ENCODE measurements at regions not wholly inside any gene's neighbourhood (a gene's known extent, or its start where the extent isn't known, plus 50 kb on each side); places are given as distances from the start of the nearest gene placed in this dataset.
A peak's percentile ranks its signal among the peaks of the same experiment; 100 is the strongest.

GRCh38 chr15:39108021-39108420 is 472.9 kb upstream of the THBS1 start:
- DNase-seq (ENCODE audit: low read depth in 4 of 4, low spot score in 1 of 4) = no peak

GRCh38 chr15:39110336-39110735 is 470.5 kb upstream of the THBS1 start:
- DNase-seq (ENCODE audit: low read depth in 4 of 4, low spot score in 1 of 4) = no peak

GRCh38 chr15:39110746-39111145 is 470.1 kb upstream of the THBS1 start:
- DNase-seq (ENCODE audit: low read depth in 4 of 4, low spot score in 1 of 4) = no peak

GRCh38 chr15:39113741-39114140 is 467.1 kb upstream of the THBS1 start:
- DNase-seq (ENCODE audit: low read depth in 4 of 4, low spot score in 1 of 4) = no peak

- no peak for DNase-seq (ENCODE audit: low read depth in 4 of 4, low spot score in 1 of 4)
Measured at GRCh38 chr15:39114690-39115378, 466.0 kb upstream of the THBS1 start.

DNA sequence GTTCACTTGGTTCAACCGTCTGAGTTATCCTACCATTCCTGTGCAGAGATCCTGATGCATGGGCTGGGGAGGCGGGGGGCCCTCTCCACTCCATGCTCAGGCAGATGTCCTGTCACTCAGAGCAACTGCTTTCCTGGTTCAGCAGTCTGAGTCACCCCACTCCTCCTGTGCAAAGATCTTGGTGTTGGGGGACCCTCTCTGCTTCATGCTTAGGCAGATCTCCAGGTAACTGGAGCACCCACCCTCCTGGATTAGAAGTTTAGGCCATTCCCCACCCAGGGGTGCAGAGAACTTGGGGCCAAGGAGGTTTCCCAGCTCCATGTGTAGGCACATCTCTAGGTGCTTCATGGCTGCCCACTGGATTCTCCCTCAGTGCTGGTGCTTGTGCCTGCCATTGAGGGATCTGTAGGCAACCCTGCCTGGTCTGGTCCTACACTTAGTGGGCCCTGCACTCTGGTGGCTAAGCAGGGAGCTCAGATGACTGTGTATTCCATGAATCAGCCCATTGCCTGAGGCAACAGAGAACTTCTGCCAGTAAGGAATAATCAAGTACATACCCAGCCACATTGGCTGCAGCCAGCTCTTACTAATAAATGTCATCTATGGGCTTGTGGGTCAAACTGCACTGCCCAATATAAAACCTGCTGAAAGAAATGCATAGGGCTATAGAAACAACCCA is 465.4 kb upstream of the THBS1 start:
- no peak for DNase-seq (ENCODE audit: low read depth in 4 of 4, low spot score in 1 of 4)

DNA sequence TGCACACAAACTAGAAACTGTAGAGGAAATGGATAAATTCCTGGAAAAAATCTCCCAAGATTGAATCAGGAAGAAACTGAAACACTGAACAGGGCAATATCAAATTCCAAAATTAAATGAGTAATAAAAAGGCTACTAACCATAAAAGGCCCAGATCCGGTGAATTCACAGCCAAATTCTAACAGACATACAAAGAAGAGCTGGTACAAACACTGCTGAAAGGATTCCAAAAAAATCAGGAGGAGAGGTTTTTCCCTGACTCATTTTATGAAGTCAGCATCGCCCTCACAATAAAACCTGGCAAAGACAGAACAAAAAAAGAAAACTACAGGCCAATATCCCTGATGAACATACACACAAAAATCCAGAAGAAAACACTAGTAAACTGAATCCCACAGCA is 462.4 kb upstream of the THBS1 start:
- no peak for DNase-seq (ENCODE audit: low read depth in 4 of 4, low spot score in 1 of 4)

- DNase-seq (ENCODE audit: low read depth in 4 of 4, low spot score in 1 of 4) = no peak
Measured at GRCh38 chr15:39124155-39124552, 456.7 kb upstream of the THBS1 start.

- DNase-seq (ENCODE audit: low read depth in 4 of 4, low spot score in 1 of 4) = no peak
Measured at GRCh38 chr15:39124553-39125171, 456.2 kb upstream of the THBS1 start.

GRCh38 chr15:39125226-39125625 is 455.7 kb upstream of the THBS1 start:
- no peak for DNase-seq (ENCODE audit: low read depth in 4 of 4, low spot score in 1 of 4)

DNA sequence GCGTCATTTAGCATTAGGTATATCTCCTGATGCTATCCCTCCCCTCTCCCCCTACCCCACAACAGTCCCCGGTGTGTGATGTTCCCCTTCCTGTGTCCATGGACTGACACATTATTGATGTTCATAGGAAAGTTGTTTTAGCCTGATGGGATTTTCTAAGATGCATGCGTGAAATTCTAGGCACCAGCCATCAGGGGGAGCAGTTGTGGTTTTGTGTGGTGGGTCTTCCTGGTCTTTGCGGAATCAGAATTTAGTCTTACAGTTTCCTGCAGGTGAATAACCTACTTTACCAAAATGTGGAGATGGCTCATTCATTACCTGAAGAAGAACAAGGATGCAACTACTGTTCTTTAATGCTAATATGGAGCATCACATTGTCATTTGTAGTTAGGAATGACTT is 455.0 kb upstream of the THBS1 start:
- DNase-seq (ENCODE audit: low read depth in 4 of 4, low spot score in 1 of 4) = peak in 1 of 4 experiments; percentile 4

- no peak for DNase-seq (ENCODE audit: low read depth in 4 of 4, low spot score in 1 of 4)
Measured at GRCh38 chr15:39127151-39127790, 453.6 kb upstream of the THBS1 start.

DNA sequence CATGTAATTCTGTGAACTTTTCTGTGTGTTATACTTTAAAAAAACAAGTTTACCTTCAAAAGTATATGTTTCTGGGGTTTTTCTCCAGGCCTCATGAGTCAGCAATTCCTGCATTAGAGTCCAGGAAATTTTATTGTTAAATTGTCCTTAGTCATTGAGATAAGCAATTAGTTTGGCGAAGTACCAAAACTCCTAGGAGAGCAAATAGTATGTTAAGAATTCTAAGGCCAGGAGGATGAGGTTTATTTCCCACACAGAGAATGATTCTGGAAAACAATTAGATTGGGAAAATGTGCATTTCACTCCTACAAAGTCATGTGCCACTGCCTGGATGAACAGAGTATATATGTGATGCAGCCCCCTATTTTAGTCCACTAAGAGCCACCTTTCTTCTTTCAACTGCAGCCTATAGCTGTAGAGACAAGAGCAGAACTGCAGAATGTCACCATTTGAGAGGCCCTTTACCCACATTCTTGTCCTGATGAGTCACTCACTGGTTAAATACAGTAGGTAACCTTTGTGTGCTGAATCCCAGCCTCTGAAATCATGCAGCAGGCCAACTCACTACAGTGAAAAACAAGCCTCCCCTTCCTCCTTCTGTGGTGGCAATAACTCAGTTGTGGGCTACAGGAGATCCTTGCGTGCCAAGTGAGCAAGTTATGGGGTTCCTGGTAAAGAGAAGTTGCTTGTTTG is 452.8 kb upstream of the THBS1 start:
- no peak for DNase-seq (ENCODE audit: low read depth in 4 of 4, low spot score in 1 of 4)

DNA sequence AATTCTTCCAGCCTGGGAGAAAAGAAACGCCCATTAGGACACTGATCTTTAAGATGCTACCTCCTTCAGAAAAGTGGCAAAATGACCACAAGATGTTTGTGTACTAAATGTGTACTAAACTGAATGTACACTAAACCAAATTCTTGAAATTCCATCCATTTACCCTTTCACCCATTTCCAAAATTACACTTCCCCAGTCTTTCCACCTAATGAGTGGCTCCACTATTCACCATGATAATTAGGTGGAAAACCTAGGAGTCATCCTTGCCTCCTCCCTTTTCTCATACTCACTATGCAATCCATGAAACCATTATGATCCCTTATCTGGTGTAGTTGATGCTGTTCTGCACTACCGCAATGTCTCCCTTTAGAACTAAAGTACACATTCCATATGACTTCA is 452.1 kb upstream of the THBS1 start:
- DNase-seq (ENCODE audit: low read depth in 4 of 4, low spot score in 1 of 4) = no peak

GRCh38 chr15:39130556-39131379 is 450.1 kb upstream of the THBS1 start:
- no peak for DNase-seq (ENCODE audit: low read depth in 4 of 4, low spot score in 1 of 4)

DNA sequence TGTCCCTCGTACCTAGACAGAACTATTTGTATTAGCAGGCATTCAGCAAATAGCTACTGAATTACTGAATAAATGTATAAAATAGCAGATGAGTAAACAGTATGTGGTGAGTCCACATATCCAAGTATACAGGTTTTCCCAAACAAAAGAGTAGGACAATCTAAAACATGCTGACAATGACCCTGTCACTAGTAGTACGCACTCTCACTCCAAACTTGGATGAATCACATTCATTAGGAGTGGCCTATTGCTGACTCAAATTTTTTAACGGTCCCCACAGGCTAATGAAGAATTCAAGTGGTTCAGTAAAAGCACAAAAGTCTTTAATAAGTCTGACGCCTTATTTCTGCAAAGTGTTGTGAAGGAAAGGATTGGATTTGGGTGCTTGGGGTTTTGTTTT is 449.3 kb upstream of the THBS1 start:
- no peak for DNase-seq (ENCODE audit: low read depth in 4 of 4, low spot score in 1 of 4)

DNA sequence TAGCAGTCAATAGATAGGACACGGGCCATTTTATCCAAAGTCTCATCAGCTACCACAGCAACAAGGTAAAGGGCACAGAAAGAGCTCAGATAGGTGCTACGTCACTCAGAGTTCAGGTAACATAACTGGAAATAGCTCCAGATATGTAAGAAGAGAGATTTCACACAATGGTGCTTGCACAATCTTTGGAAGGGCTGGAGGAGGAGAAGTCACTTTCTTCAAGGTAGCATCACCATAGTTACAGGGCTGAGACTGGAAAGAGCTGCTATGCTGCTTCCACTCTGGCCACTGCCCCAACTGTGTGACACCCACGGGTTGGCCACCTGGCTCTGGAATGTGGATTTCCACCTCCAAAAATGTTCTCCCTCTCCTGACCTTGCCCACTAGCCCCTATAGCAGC is 448.8 kb upstream of the THBS1 start:
- no peak for DNase-seq (ENCODE audit: low read depth in 4 of 4, low spot score in 1 of 4)

GRCh38 chr15:39132954-39133600 is 447.8 kb upstream of the THBS1 start:
- DNase-seq (ENCODE audit: low read depth in 4 of 4, low spot score in 1 of 4) = no peak

DNA sequence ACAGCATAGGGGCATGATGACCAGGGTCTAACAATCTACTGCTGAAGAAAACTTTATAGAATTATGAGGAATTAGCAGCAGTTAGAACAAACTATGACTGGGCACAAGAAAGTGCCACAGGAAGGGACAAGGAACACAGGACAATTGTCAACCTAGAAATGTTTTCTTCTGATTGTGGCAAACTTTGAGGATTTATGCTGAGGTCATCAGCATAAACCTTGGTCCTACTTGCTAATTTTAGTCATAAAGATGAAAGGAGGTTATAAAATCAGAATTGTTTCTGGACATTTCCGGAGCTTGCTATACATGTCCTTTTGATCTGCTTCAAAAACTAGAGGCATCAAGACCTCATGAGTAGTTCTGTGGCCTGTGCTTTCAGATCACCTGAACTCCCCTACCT is 446.6 kb upstream of the THBS1 start:
- no peak for DNase-seq (ENCODE audit: low read depth in 4 of 4, low spot score in 1 of 4)

- no peak for DNase-seq (ENCODE audit: low read depth in 4 of 4, low spot score in 1 of 4)
Measured at GRCh38 chr15:39135989-39136388, 444.9 kb upstream of the THBS1 start.

All from stimulated activated CD4-positive, alpha-beta T cell treated with anti-CD3 and anti-CD28 coated beads, Interleukin-1b, Interleukin-23, amount 100 ng/mL, for 24 hours (primary cell).